PC-3 (cell line): ENCODE measurements at regions not wholly inside any gene's neighbourhood (a gene's known extent, or its start where the extent isn't known, plus 50 kb on each side); places are given as distances from the start of the nearest gene placed in this dataset.
"Not testable (repeated sequence)": the region's sequence is repeated elsewhere in the genome, so short reads cannot be mapped to it uniquely, and the experiment has no call there.

ENCODE experiments used
- EZH2 ChIP-seq: fragments of 300-600 bp; sonication (generic); IDR thresholded peaks from one replicate; pipeline ENCODE4 v1.6.1; 2017; ENCODE audit warnings: antibody characterized with exemption, mild to moderate bottlenecking, low read length; ENCODE audit not compliant: unreplicated experiment
- TF ChIP-seq, protein P1 (sequence below): fragments of 300-600 bp; sonication (generic); conservative IDR thresholded peaks from 2 replicates; pipeline ENCODE4 v1.5.1; 2017; ENCODE audit warnings: antibody characterized with exemption, low read depth, mild to moderate bottlenecking, low read length

DNA sequence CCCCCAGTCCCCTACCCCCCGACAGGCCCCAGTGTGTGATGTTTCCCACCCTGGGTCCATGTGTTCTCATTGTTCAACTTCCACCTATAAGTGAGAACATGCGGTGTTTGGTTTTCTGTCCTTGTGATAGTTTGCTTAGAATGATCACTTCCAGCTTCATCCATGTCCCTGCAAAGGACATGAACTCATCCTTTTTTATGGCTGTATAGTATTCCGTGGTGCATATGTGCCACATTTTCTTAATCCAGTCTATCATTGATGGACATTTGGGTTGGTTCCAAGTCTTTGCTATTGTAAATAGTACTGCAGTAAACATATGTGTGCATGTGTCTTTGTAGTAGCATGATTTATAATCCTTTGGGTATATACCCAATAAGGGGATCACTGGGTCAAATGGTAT lies 208.2 kb upstream of the NEBL start:
- TF ChIP-seq, protein P1, sequence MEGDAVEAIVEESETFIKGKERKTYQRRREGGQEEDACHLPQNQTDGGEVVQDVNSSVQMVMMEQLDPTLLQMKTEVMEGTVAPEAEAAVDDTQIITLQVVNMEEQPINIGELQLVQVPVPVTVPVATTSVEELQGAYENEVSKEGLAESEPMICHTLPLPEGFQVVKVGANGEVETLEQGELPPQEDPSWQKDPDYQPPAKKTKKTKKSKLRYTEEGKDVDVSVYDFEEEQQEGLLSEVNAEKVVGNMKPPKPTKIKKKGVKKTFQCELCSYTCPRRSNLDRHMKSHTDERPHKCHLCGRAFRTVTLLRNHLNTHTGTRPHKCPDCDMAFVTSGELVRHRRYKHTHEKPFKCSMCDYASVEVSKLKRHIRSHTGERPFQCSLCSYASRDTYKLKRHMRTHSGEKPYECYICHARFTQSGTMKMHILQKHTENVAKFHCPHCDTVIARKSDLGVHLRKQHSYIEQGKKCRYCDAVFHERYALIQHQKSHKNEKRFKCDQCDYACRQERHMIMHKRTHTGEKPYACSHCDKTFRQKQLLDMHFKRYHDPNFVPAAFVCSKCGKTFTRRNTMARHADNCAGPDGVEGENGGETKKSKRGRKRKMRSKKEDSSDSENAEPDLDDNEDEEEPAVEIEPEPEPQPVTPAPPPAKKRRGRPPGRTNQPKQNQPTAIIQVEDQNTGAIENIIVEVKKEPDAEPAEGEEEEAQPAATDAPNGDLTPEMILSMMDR, result not testable (repeated sequence)
- not testable (repeated sequence) for TF ChIP-seq EZH2
